ENCODE measurements at regions not wholly inside any gene's neighbourhood (a gene's known extent, or its start where the extent isn't known, plus 50 kb on each side); places are given as distances from the start of the nearest gene placed in this dataset.

DNA sequence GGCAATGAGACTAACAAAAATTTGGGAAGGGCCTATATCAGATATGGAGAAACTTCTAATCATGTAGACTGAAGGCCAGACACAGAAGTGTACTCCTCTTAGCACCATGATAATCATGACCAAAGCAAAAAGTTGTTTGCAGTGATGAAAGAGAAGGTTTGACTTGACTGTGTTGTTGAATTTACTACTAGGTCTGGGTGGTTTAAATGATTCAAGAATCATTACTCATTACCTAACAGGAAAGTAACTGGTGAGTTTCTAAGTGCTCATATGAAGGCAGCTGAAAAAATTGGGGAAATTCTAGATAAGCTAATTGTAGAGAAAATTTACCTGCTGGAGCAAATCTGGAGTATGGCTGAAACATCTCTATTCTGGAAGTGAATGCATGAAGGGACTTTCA, 451.5 kb upstream of the SORCS1 start:
- TF ChIP-seq, protein P1, sequence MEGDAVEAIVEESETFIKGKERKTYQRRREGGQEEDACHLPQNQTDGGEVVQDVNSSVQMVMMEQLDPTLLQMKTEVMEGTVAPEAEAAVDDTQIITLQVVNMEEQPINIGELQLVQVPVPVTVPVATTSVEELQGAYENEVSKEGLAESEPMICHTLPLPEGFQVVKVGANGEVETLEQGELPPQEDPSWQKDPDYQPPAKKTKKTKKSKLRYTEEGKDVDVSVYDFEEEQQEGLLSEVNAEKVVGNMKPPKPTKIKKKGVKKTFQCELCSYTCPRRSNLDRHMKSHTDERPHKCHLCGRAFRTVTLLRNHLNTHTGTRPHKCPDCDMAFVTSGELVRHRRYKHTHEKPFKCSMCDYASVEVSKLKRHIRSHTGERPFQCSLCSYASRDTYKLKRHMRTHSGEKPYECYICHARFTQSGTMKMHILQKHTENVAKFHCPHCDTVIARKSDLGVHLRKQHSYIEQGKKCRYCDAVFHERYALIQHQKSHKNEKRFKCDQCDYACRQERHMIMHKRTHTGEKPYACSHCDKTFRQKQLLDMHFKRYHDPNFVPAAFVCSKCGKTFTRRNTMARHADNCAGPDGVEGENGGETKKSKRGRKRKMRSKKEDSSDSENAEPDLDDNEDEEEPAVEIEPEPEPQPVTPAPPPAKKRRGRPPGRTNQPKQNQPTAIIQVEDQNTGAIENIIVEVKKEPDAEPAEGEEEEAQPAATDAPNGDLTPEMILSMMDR (IDR thresholded peaks at IDR 0.05) = no peak
- TF ChIP-seq POLR2A (IDR thresholded peaks at IDR 0.05) = no peak
- TF ChIP-seq EP300 (IDR thresholded peaks at IDR 0.05) = no peak

All from tibial nerve (tissue), 4 donors.